PC-9 (cell line): ENCODE measurements at regions not wholly inside any gene's neighbourhood (a gene's known extent, or its start where the extent isn't known, plus 50 kb on each side); places are given as distances from the start of the nearest gene placed in this dataset.
"Not testable (repeated sequence)": the region's sequence is repeated elsewhere in the genome, so short reads cannot be mapped to it uniquely, and the experiment has no call there.

Experiments
- BruUV-seq: library from RNA; stranded (reverse); fragments of 400-500 nt; replicated peaks from 2 replicates; lab custom pipeline; 2021; lab: Mats Ljungman, UMichigan
- CTCF ChIA-PET: fragments of 300-600 bp; sonication (Branson Sonifier 250); formaldehyde crosslinking; loops from one replicate; lab custom pipeline; 2022; ENCODE audit warnings: antibody characterized with exemption; lab: Charles Lee
- POLR2A ChIA-PET: fragments of 300-600 bp; sonication (Branson Sonifier 250); formaldehyde crosslinking; loops from one replicate; lab custom pipeline; 2022; ENCODE audit warnings: antibody characterized with exemption; ENCODE audit not compliant: unreplicated experiment; lab: Charles Lee
- DNase-seq, 2 experiments: peaks; one replicate each; pipeline versions ENCODE4 v3.0.0 to v3.0.0-alpha.2; 2015 to 2022; ENCODE audit warnings: mixed read lengths in 1 of 2
- H2AFZ ChIP-seq: fragments of 200-600 bp; sonication (generic); 2 replicates; pipeline ENCODE4 v1.8.1; 2017; ENCODE audit warnings: antibody characterized with exemption
- H3F3A ChIP-seq: fragments of 200-600 bp; sonication (generic); 2 replicates; pipeline ENCODE4 v1.8.1; 2017; ENCODE audit warnings: antibody characterized with exemption, mild to moderate bottlenecking, low read depth; ENCODE audit not compliant: insufficient read depth
- H3K27ac ChIP-seq: fragments of 200-600 bp; sonication (generic); 2 replicates; pipeline ENCODE4 v1.6.1; 2016; ENCODE audit warnings: mixed run types
- H3K27me3 ChIP-seq: fragments of 200-600 bp; sonication (generic); 2 replicates; pipeline ENCODE4 v1.6.1; 2016; ENCODE audit warnings: low read depth, mixed run types; ENCODE audit not compliant: insufficient read depth
- H3K36me3 ChIP-seq: fragments of 200-600 bp; sonication (generic); 2 replicates; pipeline ENCODE4 v1.6.1; 2016; ENCODE audit warnings: low read depth, mixed run types
- H3K4me1 ChIP-seq: fragments of 200-600 bp; sonication (generic); replicated peaks from 2 replicates; pipeline ENCODE4 v1.6.1; 2016; ENCODE audit warnings: mixed run types; ENCODE audit not compliant: insufficient read depth
- H3K4me2 ChIP-seq: fragments of 200-600 bp; sonication (generic); 2 replicates; pipeline ENCODE4 v1.6.1; 2017; ENCODE audit warnings: mixed run types
- H3K4me3 ChIP-seq: fragments of 200-600 bp; sonication (generic); 2 replicates; pipeline ENCODE4 v1.6.1; 2016; ENCODE audit warnings: mixed run types
- H3K79me2 ChIP-seq: fragments of 200-600 bp; sonication (generic); 2 replicates; pipeline ENCODE4 v1.6.1; 2017; ENCODE audit warnings: low read depth, mixed run types
- H3K9me2 ChIP-seq: fragments of 200-600 bp; sonication (generic); 2 replicates; pipeline ENCODE4 v1.8.1; 2017; ENCODE audit warnings: mild to moderate bottlenecking; ENCODE audit not compliant: insufficient read depth
- H3K9me3 ChIP-seq: fragments of 200-600 bp; sonication (generic); 2 replicates; pipeline ENCODE4 v1.8.1; 2016; ENCODE audit warnings: low read depth; ENCODE audit not compliant: insufficient read depth
- H4K20me1 ChIP-seq: fragments of 200-600 bp; sonication (generic); 2 replicates; pipeline ENCODE4 v1.8.1; 2017; ENCODE audit not compliant: insufficient read depth
- EZH2 ChIP-seq: fragments of 200-600 bp; sonication (generic); IDR thresholded peaks from 2 replicates; pipeline ENCODE4 v1.8.0; 2017; ENCODE audit warnings: antibody characterized with exemption, low read depth
- intact Hi-C: fragments of 100-400 bp; cut with micrococcal nuclease; formaldehyde crosslinking; loops from one replicate; pipeline ENCODE4 v1.10.0; 2022; ENCODE audit not compliant: unreplicated experiment
- TF ChIP-seq, protein P1 (sequence below): fragments of 200-600 bp; sonication (generic); conservative IDR thresholded peaks from 2 replicates; pipeline ENCODE4 v1.6.1; 2017; ENCODE audit warnings: mixed run types, antibody characterized with exemption, mild to moderate bottlenecking, moderate library complexity

- H3K4me3 ChIP-seq = no peak overlapping the region
- no peaks in the 10 kb centered on the region; the same call in 1 of the 2 replicates for H3K9me2 ChIP-seq
- H3K27me3 ChIP-seq = no peaks in the 10 kb centered on the region
- H3K4me1 ChIP-seq = no peaks in the 10 kb centered on the region
- H4K20me1 ChIP-seq = no peaks in the 10 kb centered on the region
- no peak for DNase-seq
- POLR2A ChIA-PET = no interaction called here
- CTCF ChIA-PET = no interaction called here
- H3K27ac ChIP-seq = no peak overlapping the region
- no peaks in the 10 kb centered on the region for H3K79me2 ChIP-seq
- H3K9me3 ChIP-seq = no peaks in the 10 kb centered on the region; the same call in 1 of the 2 replicates
- H2AFZ ChIP-seq = no peak overlapping the region
- no TSS peak for BruUV-seq
- intact Hi-C loops = no loop called here
- H3K36me3 ChIP-seq = no peaks in the 10 kb centered on the region
- TF ChIP-seq, protein P1, sequence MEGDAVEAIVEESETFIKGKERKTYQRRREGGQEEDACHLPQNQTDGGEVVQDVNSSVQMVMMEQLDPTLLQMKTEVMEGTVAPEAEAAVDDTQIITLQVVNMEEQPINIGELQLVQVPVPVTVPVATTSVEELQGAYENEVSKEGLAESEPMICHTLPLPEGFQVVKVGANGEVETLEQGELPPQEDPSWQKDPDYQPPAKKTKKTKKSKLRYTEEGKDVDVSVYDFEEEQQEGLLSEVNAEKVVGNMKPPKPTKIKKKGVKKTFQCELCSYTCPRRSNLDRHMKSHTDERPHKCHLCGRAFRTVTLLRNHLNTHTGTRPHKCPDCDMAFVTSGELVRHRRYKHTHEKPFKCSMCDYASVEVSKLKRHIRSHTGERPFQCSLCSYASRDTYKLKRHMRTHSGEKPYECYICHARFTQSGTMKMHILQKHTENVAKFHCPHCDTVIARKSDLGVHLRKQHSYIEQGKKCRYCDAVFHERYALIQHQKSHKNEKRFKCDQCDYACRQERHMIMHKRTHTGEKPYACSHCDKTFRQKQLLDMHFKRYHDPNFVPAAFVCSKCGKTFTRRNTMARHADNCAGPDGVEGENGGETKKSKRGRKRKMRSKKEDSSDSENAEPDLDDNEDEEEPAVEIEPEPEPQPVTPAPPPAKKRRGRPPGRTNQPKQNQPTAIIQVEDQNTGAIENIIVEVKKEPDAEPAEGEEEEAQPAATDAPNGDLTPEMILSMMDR = no peak
- no peak for TF ChIP-seq EZH2
- no peak overlapping the region for H3K4me2 ChIP-seq
- H3F3A ChIP-seq = no peaks in the 10 kb centered on the region
Measured at GRCh38 chr6:81023007-81023582, 729.4 kb downstream of the TENT5A start.

GRCh38 chr6:81017586-81017985 lies 734.9 kb downstream of the TENT5A start:
- H4K20me1 ChIP-seq, BruUV-seq, intact Hi-C loops, H3K27ac ChIP-seq, H3K27me3 ChIP-seq, H3K4me3 ChIP-seq, H3F3A ChIP-seq, H3K9me3 ChIP-seq, H3K9me2 ChIP-seq, H3K4me2 ChIP-seq, H2AFZ ChIP-seq, DNase-seq, H3K36me3 ChIP-seq, H3K79me2 ChIP-seq, H3K4me1 ChIP-seq, CTCF ChIA-PET: not testable (repeated sequence)
- POLR2A ChIA-PET = interaction anchor here (0.6 kb wide), 1 partner anchor 56 kb away, joined by 3 read pairs; no protein-coding TSS in a partner anchor

DNA sequence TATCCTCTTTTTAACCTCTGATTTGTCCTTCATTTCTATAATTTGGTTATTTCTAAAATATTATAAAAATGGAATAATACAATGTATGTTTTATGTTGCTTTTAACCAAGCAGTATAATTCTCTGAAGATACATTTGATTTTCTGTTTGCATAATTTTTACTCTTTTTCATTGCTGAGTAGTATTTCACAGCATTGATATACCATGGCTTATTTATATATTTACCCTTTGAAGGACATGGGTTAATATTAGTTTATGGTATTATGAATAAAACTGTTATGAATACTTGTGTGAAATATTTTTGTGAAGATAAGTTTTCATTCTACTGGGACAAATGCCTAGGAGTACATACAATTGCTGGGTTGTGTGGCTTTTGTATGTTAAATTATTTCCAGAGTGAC lies 748.6 kb downstream of the TENT5A start:
- no peaks in the 10 kb centered on the region for H3K27me3 ChIP-seq
- no peak overlapping the region for H2AFZ ChIP-seq
- no peak overlapping the region for H3K4me3 ChIP-seq
- no peaks in the 10 kb centered on the region for H3K9me2 ChIP-seq
- intact Hi-C loops = no loop called here
- ChIA-PET CTCF (no interaction called here), POLR2A (no interaction called here)
- no TSS peak for BruUV-seq
- H3F3A ChIP-seq = no peaks in the 10 kb centered on the region
- no peaks in the 10 kb centered on the region for H3K9me3 ChIP-seq
- no peaks in the 10 kb centered on the region for H3K36me3 ChIP-seq
- H3K79me2 ChIP-seq = no peaks in the 10 kb centered on the region
- DNase-seq = no peak
- H3K27ac ChIP-seq = no peak overlapping the region
- H3K4me1 ChIP-seq = no peaks in the 10 kb centered on the region
- no peak overlapping the region for H3K4me2 ChIP-seq
- H4K20me1 ChIP-seq = no peaks in the 10 kb centered on the region
- TF ChIP-seq, protein P1 = no peak
- TF ChIP-seq EZH2 = no peak

DNA sequence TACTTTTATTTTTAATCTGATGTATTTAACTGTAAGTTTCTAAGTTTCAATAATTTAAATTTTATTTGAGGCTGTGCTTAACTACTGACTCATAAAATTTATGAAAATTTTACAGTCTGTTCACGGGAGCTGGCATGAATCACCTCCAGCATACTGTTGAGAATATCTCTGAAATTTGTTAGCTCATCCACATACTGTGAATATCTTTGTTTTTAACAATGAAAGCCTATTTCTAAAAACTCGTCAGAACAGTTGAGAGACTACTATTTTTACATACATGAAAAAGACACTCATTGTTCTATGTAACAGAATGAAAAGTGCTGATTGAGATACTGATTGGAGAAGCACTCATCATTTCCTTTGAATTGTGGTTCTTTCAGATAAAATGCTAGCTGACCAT lies 749.3 kb downstream of the TENT5A start:
- CTCF ChIA-PET = no interaction called here
- H2AFZ ChIP-seq = no peak overlapping the region
- no peaks in the 10 kb centered on the region for H3K79me2 ChIP-seq
- intact Hi-C loops = no loop called here
- H3K36me3 ChIP-seq = no peaks in the 10 kb centered on the region
- no peak for DNase-seq
- H3K9me3 ChIP-seq = no peaks in the 10 kb centered on the region
- no peak for TF ChIP-seq EZH2
- TF ChIP-seq, protein P1 = no peak
- no peaks in the 10 kb centered on the region for H3F3A ChIP-seq
- no TSS peak for BruUV-seq
- H3K4me1 ChIP-seq = no peaks in the 10 kb centered on the region
- H3K27me3 ChIP-seq = no peaks in the 10 kb centered on the region
- no peak overlapping the region for H3K4me2 ChIP-seq
- POLR2A ChIA-PET = no interaction called here
- H3K9me2 ChIP-seq = no peaks in the 10 kb centered on the region
- H3K27ac ChIP-seq = no peak overlapping the region
- H4K20me1 ChIP-seq = no peaks in the 10 kb centered on the region
- H3K4me3 ChIP-seq = no peak overlapping the region
